AG09309 (cell line): ENCODE measurements at regions not wholly inside any gene's neighbourhood (a gene's known extent, or its start where the extent isn't known, plus 50 kb on each side); places are given as distances from the start of the nearest gene placed in this dataset.

Experiments
- DNase-seq: peaks from one replicate; pipeline ENCODE4 v3.0.0-alpha.2; 2010; ENCODE audit warnings: low read depth
- H3K4me3 ChIP-seq: 2 replicates; pipeline ENCODE4 v1.5.1; 2011; ENCODE audit warnings: mild to moderate bottlenecking, low read depth, low read length, moderate library complexity; ENCODE audit not compliant: control insufficient read depth
- TF ChIP-seq, protein P1 (sequence below): IDR thresholded peaks from 2 replicates; pipeline ENCODE4 v1.5.1; 2011; ENCODE audit warnings: mild to moderate bottlenecking, low read depth, low read length, inconsistent platforms; ENCODE audit not compliant: insufficient read depth, control insufficient read depth; ENCODE audit errors: missing control alignments

DNA sequence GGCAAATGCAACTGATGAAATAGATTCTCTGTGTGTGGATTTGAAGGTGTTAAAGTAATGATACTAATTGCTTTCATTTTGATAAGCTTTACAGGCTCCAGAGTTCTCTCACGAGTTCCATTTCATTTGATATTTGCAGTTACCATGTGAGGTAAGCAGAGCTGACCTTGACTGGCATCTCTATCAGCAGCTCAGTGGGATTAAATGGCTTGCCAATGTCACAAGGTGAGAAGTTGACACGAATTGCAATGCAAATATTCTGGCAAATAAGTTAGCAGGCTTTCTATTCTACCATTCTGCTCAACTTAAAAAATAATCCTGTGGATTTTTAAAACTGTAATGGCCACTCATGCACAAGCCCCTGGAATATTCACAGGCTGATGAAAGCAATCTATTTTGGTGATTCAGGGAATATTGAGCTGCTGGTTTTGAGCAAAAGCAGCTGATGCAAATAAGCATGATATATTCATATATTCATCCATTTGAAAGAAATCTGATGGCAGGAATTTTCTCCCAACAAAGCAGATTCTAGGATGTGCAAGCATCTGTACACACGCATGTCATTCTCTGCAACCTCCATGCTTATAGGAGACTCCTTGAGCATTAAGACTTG lies 64.5 kb upstream of the ANKRD1 start:
- no peak for DNase-seq
- TF ChIP-seq, protein P1, sequence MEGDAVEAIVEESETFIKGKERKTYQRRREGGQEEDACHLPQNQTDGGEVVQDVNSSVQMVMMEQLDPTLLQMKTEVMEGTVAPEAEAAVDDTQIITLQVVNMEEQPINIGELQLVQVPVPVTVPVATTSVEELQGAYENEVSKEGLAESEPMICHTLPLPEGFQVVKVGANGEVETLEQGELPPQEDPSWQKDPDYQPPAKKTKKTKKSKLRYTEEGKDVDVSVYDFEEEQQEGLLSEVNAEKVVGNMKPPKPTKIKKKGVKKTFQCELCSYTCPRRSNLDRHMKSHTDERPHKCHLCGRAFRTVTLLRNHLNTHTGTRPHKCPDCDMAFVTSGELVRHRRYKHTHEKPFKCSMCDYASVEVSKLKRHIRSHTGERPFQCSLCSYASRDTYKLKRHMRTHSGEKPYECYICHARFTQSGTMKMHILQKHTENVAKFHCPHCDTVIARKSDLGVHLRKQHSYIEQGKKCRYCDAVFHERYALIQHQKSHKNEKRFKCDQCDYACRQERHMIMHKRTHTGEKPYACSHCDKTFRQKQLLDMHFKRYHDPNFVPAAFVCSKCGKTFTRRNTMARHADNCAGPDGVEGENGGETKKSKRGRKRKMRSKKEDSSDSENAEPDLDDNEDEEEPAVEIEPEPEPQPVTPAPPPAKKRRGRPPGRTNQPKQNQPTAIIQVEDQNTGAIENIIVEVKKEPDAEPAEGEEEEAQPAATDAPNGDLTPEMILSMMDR: no peak
- H3K4me3 ChIP-seq: no peak overlapping the region

- no peak overlapping the region for H3K4me3 ChIP-seq
- no peak for DNase-seq
- TF ChIP-seq, protein P1: no peak
These were observed 65.4 kb upstream of the ANKRD1 start for GRCh38 chr10:90986136-90986760.

- TF ChIP-seq, protein P1: no peak
These were observed 66.0 kb upstream of the ANKRD1 start for GRCh38 chr10:90986870-90987269.

DNA sequence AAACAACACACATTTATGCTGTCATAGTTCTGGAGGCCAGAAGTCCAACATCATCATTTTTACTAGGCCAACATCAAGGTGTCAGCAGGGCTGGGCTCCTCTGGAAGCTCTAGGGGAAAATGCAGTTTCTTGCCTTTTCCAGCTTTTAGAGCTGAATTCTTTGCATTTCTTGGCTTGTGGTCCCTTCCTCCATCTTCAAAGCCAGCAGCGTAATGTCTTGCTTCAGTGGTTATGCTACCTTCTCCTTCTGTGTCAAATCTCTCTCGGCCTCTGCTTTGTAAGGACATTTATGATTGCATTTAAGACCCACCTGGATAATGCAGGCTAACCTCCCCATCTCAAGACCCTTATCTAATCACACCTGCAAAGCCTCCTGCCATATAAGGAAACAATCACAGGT lies 66.5 kb upstream of the ANKRD1 start:
- H3K4me3 ChIP-seq: no peak overlapping the region
- TF ChIP-seq, protein P1: no peak
- no peak for DNase-seq

More at GRCh38 chr10:90986870-90987269, 66.0 kb upstream of the ANKRD1 start:
- no peak overlapping the region for H3K4me3 ChIP-seq
- DNase-seq: no peak

GRCh38 chr10:90988024-90988423 lies 67.1 kb upstream of the ANKRD1 start:
- no peak for DNase-seq
- H3K4me3 ChIP-seq: no peak overlapping the region
- TF ChIP-seq, protein P1: no peak

DNA sequence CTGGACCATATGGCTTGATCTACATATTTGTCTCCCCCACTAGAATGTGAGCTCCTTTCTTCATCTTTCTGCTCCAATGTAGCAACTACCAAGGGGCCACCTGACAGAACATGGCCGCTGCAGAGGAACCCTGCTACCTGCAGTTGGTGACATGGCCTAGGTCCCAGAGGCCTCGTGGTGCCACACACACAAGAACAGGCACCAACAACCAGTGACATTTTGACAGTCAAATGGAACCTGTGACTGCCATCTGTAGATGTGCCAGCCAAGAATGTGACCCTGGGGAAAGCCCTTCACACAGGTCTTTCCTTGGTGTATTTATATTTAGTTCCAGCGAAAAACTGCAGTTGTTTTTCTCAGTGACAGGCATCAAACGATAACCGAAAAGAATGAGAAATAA lies 67.9 kb upstream of the ANKRD1 start:
- TF ChIP-seq, protein P1: no peak
- DNase-seq: no peak
- no peak overlapping the region for H3K4me3 ChIP-seq
